H1 (cell line): ENCODE measurements at regions not wholly inside any gene's neighbourhood (a gene's known extent, or its start where the extent isn't known, plus 50 kb on each side); places are given as distances from the start of the nearest gene placed in this dataset.

ENCODE experiments used
- RXRA ChIP-seq: IDR thresholded peaks from 2 replicates; pipeline ENCODE4 v1.6.1; 2011; ENCODE audit warnings: low read depth, mild to moderate bottlenecking, low read length, moderate library complexity; ENCODE audit not compliant: insufficient read depth

DNA sequence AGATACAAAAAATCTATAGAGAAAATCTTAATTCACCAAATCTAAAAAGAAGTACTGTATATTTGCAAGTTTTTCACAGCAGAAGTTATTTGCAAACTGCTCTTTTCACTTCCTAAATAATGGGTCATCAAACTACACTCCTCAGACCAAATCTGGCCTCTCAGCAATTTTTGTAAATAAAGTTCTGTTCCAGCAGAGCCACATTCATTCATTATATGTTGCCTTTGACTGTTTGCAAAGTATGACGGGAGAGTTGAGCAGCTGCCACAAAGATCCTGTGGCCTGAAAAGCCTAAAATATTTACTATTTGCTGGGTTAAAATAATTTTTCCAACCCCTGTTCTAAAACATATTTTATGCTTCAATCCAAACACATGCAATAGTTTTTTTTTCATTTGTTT is 1222.3 kb upstream of the SEL1L start (continued):
- no peak for TF ChIP-seq RXRA
- TF ChIP-seq, all 59 proteins: peak for 0
